A549 (cell line): ENCODE measurements at regions not wholly inside any gene's neighbourhood (a gene's known extent, or its start where the extent isn't known, plus 50 kb on each side); places are given as distances from the start of the nearest gene placed in this dataset.

ENCODE experiments used
- BHLHE40 ChIP-seq: IDR thresholded peaks from 2 replicates; pipeline ENCODE4 v1.6.1; 2012; ENCODE audit warnings: low read depth, low read length, inconsistent platforms
- CHD4 ChIP-seq: fragments of 200-600 bp; sonication (generic); IDR thresholded peaks from 2 replicates; pipeline ENCODE4 v1.6.1; 2016; ENCODE audit warnings: antibody characterized with exemption, mild to moderate bottlenecking, borderline replicate concordance
- CTCF ChIP-seq: fragments of >200 bp; sonication (Bioruptor Twin); formaldehyde crosslinking; IDR thresholded peaks from 3 replicates; pipeline ENCODE4 v1.5.1; 2016
- EP300 ChIP-seq, 2 experiments: fragments of >200 bp; sonication (Bioruptor Twin); formaldehyde crosslinking; IDR thresholded peaks; 2 replicates in 1 of 2; 3 replicates in 1 of 2; pipeline ENCODE4 v1.6.1; 2016 to 2017
- KDM5A ChIP-seq: fragments of 200-600 bp; sonication (generic); IDR thresholded peaks from 2 replicates; pipeline ENCODE4 v1.6.1; 2016; ENCODE audit warnings: antibody characterized with exemption, mild to moderate bottlenecking
- MAX ChIP-seq: IDR thresholded peaks from 2 replicates; pipeline ENCODE4 v1.6.1; 2012
- PHF8 ChIP-seq: fragments of 200-600 bp; sonication (generic); IDR thresholded peaks from 2 replicates; pipeline ENCODE4 v1.6.1; 2016; ENCODE audit warnings: low read depth, mild to moderate bottlenecking, antibody characterized with exemption, moderate library complexity, borderline replicate concordance
- POLR2A ChIP-seq: IDR thresholded peaks from 2 replicates; pipeline ENCODE4 v1.6.1; 2012; ENCODE audit warnings: mild to moderate bottlenecking, low read length
- POLR2AphosphoS2 ChIP-seq: conservative IDR thresholded peaks from 2 replicates; pipeline ENCODE4 v1.6.1; 2012; ENCODE audit warnings: low read length, improper control_type of control experiment, inconsistent platforms
- ZC3H11A ChIP-seq: fragments of 450-650 bp; IDR thresholded peaks from 2 replicates; pipeline ENCODE4 v1.6.1; 2014; ENCODE audit warnings: antibody characterized with exemption, mild to moderate bottlenecking
- ZFP36 ChIP-seq: fragments of 450-650 bp; IDR thresholded peaks from 2 replicates; pipeline ENCODE4 v1.6.1; 2014; ENCODE audit warnings: borderline replicate concordance; ENCODE audit not compliant: partially characterized antibody

GRCh38 chr5:174231956-174232487 lies 186.5 kb downstream of the NSG2 start:
- no peak for TF ChIP-seq POLR2AphosphoS2
- TF ChIP-seq CHD4 = no peak
- TF ChIP-seq CTCF = no peak
- no peak for TF ChIP-seq ZFP36
- no peak for TF ChIP-seq MAX
- TF ChIP-seq KDM5A = no peak
- no peak for TF ChIP-seq ZC3H11A
- no peak for TF ChIP-seq PHF8
- TF ChIP-seq EP300 (IDR thresholded peaks at IDR 0.05) = no peak
- TF ChIP-seq POLR2A = no peak
- no peak for TF ChIP-seq BHLHE40
